Epithelial cell of esophagus (primary cell): ENCODE measurements at regions not wholly inside any gene's neighbourhood (a gene's known extent, or its start where the extent isn't known, plus 50 kb on each side); places are given as distances from the start of the nearest gene placed in this dataset.

Experiments
- DNase-seq: peaks from one replicate; pipeline ENCODE4 v3.0.0; 2010; ENCODE audit warnings: low read depth
- H3K4me3 ChIP-seq: 2 replicates; pipeline ENCODE4 v1.5.1; 2011; ENCODE audit warnings: mild to moderate bottlenecking, low read length, control low read depth
- TF ChIP-seq, protein P1 (sequence below): IDR thresholded peaks from 2 replicates; pipeline ENCODE4 v1.5.1; 2011; ENCODE audit warnings: low read depth, mild to moderate bottlenecking, low read length, control low read depth, inconsistent platforms; ENCODE audit not compliant: insufficient read depth; ENCODE audit errors: missing control alignments

DNA sequence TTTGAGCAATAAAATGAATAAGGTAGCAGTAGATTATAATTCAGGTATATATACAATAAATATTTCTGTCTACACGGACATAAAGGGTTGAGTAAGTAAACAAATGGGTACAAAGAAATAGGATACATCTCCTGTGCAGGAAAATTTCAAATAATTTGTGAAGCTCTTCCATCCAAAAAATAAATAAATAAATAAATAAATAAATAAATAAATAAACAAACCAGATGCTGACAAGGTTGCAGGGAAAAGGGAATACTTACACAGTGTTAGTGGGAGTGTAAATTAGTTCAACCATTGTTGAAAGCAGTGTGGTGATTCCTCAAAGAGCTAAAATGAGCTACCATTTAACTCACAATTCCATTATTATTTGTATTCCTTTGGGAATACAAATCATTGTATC is 227.3 kb upstream of the CDH18 start:
- DNase-seq: no peak
- TF ChIP-seq, protein P1, sequence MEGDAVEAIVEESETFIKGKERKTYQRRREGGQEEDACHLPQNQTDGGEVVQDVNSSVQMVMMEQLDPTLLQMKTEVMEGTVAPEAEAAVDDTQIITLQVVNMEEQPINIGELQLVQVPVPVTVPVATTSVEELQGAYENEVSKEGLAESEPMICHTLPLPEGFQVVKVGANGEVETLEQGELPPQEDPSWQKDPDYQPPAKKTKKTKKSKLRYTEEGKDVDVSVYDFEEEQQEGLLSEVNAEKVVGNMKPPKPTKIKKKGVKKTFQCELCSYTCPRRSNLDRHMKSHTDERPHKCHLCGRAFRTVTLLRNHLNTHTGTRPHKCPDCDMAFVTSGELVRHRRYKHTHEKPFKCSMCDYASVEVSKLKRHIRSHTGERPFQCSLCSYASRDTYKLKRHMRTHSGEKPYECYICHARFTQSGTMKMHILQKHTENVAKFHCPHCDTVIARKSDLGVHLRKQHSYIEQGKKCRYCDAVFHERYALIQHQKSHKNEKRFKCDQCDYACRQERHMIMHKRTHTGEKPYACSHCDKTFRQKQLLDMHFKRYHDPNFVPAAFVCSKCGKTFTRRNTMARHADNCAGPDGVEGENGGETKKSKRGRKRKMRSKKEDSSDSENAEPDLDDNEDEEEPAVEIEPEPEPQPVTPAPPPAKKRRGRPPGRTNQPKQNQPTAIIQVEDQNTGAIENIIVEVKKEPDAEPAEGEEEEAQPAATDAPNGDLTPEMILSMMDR: no peak
- H3K4me3 ChIP-seq: no peak overlapping the region

DNA sequence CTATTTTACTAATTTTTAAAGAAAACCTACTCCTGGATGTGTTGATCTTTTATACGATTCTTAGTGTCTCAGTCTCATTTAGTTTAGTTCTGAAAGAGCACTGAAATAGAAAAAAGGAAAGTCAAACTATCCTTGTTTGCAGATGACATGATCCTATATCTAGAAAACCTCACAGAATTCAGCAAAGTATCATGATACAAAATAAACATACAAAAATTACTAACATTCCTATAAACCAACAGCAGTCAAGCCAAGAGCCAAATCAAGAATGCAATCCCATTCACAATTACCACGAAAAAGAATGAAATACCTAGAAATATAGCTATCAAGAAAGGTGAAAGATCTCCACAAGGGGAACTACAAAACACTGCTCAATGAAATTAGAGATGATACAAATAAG is 225.8 kb upstream of the CDH18 start:
- DNase-seq: no peak
- H3K4me3 ChIP-seq: no peak overlapping the region
- TF ChIP-seq, protein P1: no peak

DNA sequence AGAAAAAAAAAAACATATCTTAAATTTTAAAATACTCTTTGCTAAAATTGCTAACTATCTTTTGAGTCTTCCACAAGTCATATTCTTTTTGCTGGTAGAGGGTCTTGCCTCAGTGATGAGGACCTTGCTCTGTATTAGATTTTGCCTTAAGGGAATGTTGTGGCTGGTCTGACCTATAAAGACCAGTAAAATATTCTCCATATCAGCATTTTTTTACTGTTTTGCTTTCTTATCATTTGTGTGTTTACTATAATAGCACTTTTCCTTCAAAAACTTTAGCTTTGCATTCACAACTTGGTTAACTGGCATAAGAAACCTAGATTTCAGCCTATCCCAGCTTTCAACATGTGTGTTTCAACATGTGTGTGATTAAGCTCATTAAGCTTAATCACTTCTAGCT is 224.7 kb upstream of the CDH18 start:
- TF ChIP-seq, protein P1: no peak
- DNase-seq: no peak
- H3K4me3 ChIP-seq: no peak overlapping the region

DNA sequence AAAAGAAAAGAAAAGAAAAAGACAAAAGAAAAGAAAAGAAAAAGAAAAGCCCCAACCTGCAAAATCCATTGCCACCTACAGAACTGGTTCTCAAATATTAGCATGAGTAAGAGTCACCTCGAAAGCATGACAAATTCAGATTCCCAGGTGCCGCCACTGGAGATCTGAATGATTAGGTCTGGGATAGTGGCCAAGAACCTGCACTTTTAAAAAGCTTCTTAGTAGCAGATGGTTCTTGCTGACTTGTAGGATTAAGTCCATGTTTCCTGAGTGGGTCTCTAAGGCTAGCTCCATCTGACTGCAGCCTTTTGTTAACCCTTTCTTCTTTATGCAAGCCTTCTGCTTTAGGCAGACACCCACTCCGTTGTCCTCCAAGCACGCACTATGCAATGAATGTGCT is 178.5 kb upstream of the CDH18 start:
- TF ChIP-seq, protein P1: no peak
- no peak for DNase-seq
- H3K4me3 ChIP-seq: no peak overlapping the region

DNA sequence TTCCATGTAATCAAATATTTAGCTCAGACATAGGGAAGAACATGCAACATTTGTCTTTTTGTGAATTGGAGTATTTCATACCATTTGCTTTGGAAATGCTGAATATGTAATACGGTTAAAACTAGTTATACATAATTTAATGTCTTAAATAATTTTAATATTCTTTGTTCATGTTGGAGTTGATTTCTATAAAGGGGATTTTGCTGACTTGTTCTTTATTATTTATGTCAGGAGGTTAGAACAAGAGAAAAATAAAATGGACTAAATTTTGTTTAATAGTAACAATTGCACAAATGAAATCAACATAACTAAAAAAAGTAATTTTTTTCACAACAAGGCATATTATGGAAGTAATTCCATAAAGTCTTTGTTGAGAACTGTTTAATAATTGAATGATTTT is 170.0 kb upstream of the CDH18 start:
- DNase-seq: no peak
- TF ChIP-seq, protein P1: no peak
- no peak overlapping the region for H3K4me3 ChIP-seq

DNA sequence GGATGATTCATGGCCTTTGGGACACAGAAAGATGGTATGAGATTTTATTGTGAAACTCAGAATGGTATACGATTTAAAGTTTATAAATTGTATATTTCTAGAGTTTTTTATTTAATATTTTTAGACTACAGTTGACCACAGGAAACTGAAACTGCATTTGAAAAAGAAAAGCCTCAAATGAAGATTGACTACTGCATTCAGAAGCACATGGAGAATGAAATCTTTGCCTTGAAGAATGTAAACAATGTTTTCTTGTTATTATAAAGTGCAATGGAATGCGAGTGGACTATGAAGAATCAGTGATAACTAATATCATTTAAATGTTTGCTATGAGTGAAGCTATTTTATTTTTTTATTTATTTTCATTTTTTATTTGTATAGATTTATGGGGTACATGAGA is 169.1 kb upstream of the CDH18 start:
- DNase-seq: no peak
- no peak overlapping the region for H3K4me3 ChIP-seq
- TF ChIP-seq, protein P1: no peak

DNA sequence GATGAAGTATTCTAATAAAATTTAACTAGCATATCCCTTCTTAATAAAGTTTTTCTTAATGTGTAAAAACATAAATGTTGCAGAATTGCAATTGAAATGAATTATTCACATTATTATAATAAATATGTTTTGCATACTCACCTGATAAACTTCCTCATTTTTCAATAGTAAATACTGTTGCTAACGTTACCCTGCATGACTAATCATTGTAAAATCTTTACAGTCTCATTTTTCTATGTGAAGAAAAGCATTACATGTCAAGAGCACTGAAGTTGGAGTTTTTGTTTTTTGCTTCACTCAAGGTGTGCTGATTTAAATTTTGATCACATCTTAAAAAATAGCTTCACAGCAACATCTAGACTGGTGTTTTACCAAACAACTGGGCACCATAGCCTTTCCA is 157.2 kb upstream of the CDH18 start:
- TF ChIP-seq, protein P1: no peak
- peak; percentile 31 for DNase-seq

More for the DNA sequence above, 157.2 kb upstream of the CDH18 start:
- no peak overlapping the region for H3K4me3 ChIP-seq
